HEK293 (cell line): ENCODE measurements at regions not wholly inside any gene's neighbourhood (a gene's known extent, or its start where the extent isn't known, plus 50 kb on each side); places are given as distances from the start of the nearest gene placed in this dataset.

Source experiments
- SETDB1 ChIP-seq: IDR thresholded peaks from one replicate; pipeline ENCODE4 v1.6.1; 2017; ENCODE audit warnings: mild to moderate bottlenecking, low read length, moderate library complexity, mixed read lengths; ENCODE audit not compliant: insufficient read length
- SP2 ChIP-seq: fragments of 450-650 bp; formaldehyde crosslinking; IDR thresholded peaks from 2 replicates; pipeline ENCODE4 v1.5.1; 2016; ENCODE audit warnings: missing biosample characterization, missing genetic modification characterization
- ZBTB7A ChIP-seq: fragments of 450-650 bp; formaldehyde crosslinking; IDR thresholded peaks from 2 replicates; pipeline ENCODE4 v1.5.1; 2016; ENCODE audit warnings: low read depth, missing biosample characterization, missing genetic modification characterization
- ZNF121 ChIP-seq: fragments of 450-650 bp; formaldehyde crosslinking; IDR thresholded peaks from 2 replicates; pipeline ENCODE4 v1.5.1; 2016; ENCODE audit warnings: missing biosample characterization, missing genetic modification characterization
- ZNF311 ChIP-seq: fragments of 450-650 bp; formaldehyde crosslinking; IDR thresholded peaks from 2 replicates; pipeline ENCODE4 v1.5.1; 2017; ENCODE audit warnings: missing biosample characterization, missing genetic modification characterization, borderline replicate concordance
- ZNF391 ChIP-seq: fragments of 450-650 bp; formaldehyde crosslinking; IDR thresholded peaks from 2 replicates; pipeline ENCODE4 v1.5.1; 2016; ENCODE audit warnings: low read depth, missing biosample characterization, missing genetic modification characterization, borderline replicate concordance
- ZNF549 ChIP-seq: fragments of 450-650 bp; IDR thresholded peaks from 2 replicates; pipeline ENCODE4 v1.5.1; 2018; ENCODE audit warnings: missing biosample characterization, missing genetic modification characterization, mild to moderate bottlenecking, inconsistent platforms, moderate library complexity
- ZNF555 ChIP-seq: fragments of 450-650 bp; formaldehyde crosslinking; conservative IDR thresholded peaks from 2 replicates; pipeline ENCODE4 v1.5.1; 2017; ENCODE audit warnings: missing biosample characterization, mild to moderate bottlenecking, missing genetic modification characterization, inconsistent platforms
- ZNF571 ChIP-seq: fragments of 450-650 bp; formaldehyde crosslinking; IDR thresholded peaks from 2 replicates; pipeline ENCODE4 v1.5.0; 2017; ENCODE audit warnings: missing biosample characterization, missing genetic modification characterization
- ZNF596 ChIP-seq: fragments of 450-650 bp; IDR thresholded peaks from 2 replicates; pipeline ENCODE4 v1.5.0; 2018; ENCODE audit warnings: missing biosample characterization, mild to moderate bottlenecking, missing genetic modification characterization, moderate library complexity
- ZNF776 ChIP-seq: fragments of 450-650 bp; formaldehyde crosslinking; IDR thresholded peaks from 2 replicates; pipeline ENCODE4 v1.5.0; 2017; ENCODE audit warnings: missing biosample characterization, missing genetic modification characterization, borderline replicate concordance
- TF ChIP-seq, protein P1 (sequence below): fragments of 450-650 bp; formaldehyde crosslinking; IDR thresholded peaks from 2 replicates; pipeline ENCODE4 v1.5.1; 2016; ENCODE audit warnings: missing biosample characterization, missing genetic modification characterization
- TF ChIP-seq, protein P2 (sequence below): sonication (generic); formaldehyde crosslinking; IDR thresholded peaks from 2 replicates; pipeline ENCODE4 v1.8.1; 2022; ENCODE audit warnings: mild to moderate bottlenecking, moderate library complexity, missing genetic modification reagents

DNA sequence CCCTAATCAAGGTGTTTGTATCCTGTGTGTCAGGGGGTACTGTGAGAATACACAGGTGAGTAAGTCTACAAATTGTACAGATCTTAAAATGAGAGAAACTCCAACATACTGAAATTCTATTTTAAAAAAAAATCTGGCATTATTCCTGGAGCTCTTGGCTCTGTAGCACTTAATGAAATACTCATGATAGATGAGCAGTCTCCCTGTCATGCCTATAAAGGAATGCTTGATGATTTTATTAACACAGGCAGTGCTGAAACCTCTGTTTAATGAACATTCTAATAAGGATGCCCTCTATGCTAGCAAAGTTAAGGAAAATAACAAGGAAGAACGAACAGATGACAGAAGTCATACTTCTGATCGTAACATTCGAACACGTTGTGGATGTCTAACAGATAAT is 233.9 kb upstream of the NEGR1 start:
- TF ChIP-seq ZNF549 (tag by site-specific recombination) (no peak), ZNF311 (tag by site-specific recombination) (no peak), ZBTB7A (tag by site-specific recombination) (no peak), ZNF121 (no peak), ZNF776 (tag by site-specific recombination) (no peak), ZNF596 (tag by site-specific recombination) (no peak), SP2 (tag by site-specific recombination) (no peak), SETDB1 (no peak), ZNF571 (no peak), ZNF391 (tag by site-specific recombination) (no peak), ZNF555 (tag by site-specific recombination) (no peak)
- TF ChIP-seq, protein P1, sequence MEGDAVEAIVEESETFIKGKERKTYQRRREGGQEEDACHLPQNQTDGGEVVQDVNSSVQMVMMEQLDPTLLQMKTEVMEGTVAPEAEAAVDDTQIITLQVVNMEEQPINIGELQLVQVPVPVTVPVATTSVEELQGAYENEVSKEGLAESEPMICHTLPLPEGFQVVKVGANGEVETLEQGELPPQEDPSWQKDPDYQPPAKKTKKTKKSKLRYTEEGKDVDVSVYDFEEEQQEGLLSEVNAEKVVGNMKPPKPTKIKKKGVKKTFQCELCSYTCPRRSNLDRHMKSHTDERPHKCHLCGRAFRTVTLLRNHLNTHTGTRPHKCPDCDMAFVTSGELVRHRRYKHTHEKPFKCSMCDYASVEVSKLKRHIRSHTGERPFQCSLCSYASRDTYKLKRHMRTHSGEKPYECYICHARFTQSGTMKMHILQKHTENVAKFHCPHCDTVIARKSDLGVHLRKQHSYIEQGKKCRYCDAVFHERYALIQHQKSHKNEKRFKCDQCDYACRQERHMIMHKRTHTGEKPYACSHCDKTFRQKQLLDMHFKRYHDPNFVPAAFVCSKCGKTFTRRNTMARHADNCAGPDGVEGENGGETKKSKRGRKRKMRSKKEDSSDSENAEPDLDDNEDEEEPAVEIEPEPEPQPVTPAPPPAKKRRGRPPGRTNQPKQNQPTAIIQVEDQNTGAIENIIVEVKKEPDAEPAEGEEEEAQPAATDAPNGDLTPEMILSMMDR = no peak
- TF ChIP-seq, protein P2, sequence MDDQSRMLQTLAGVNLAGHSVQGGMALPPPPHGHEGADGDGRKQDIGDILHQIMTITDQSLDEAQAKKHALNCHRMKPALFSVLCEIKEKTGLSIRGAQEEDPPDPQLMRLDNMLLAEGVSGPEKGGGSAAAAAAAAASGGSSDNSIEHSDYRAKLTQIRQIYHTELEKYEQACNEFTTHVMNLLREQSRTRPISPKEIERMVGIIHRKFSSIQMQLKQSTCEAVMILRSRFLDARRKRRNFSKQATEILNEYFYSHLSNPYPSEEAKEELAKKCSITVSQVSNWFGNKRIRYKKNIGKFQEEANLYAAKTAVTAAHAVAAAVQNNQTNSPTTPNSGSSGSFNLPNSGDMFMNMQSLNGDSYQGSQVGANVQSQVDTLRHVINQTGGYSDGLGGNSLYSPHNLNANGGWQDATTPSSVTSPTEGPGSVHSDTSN (CRISPR knock-in tag) = no peak
